ENCODE measurements at regions not wholly inside any gene's neighbourhood (a gene's known extent, or its start where the extent isn't known, plus 50 kb on each side); places are given as distances from the start of the nearest gene placed in this dataset.

DNA sequence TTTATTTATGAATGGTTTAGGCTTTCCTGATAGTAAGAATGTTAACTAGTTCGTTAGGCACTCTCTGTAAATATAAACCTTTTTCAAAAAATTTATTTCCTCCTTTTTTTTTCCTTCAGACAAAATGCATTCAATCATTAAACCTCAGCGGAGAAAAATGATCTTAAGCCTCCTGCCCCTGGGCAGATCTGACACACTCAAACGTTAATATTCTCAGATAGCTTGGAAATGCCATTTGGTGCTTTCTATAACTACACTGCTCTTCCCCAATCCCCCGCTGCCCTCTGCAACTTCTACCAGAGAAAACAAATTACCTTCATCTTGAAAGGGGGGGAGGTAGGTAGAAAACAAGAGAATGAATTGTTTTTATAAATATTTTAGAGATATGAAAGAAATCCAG lies 521.2 kb downstream of the MED13L start:
- H3K4me3 ChIP-seq (replicated peaks in 1 of 2; ENCODE audit: low read depth in 1 of 2, low read length in 2 of 2), result no peak overlapping the region
- no peak for TF ChIP-seq FOSL1 (IDR thresholded peaks at IDR 0.05; ENCODE audit: low read depth)
- no peak for TF ChIP-seq ZNF274 (IDR thresholded peaks at IDR 0.05; ENCODE audit: low read depth, low read length)
- TF ChIP-seq YY1 (IDR thresholded peaks at IDR 0.05; ENCODE audit: extremely low read depth, insufficient replicate concordance, low read depth, low read length), result no peak
- no peak for TF ChIP-seq EZH2 (IDR thresholded peaks at IDR 0.05)
- TF ChIP-seq, protein P1, sequence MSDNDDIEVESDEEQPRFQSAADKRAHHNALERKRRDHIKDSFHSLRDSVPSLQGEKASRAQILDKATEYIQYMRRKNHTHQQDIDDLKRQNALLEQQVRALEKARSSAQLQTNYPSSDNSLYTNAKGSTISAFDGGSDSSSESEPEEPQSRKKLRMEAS (IDR thresholded peaks at IDR 0.05), result no peak
- TF ChIP-seq CBX3 (IDR thresholded peaks at IDR 0.05; ENCODE audit: low read depth), result no peak
- no peak for TF ChIP-seq SRF (IDR thresholded peaks at IDR 0.05; ENCODE audit: low read depth)
- no peak for TF ChIP-seq JUND (IDR thresholded peaks at IDR 0.05)
- TF ChIP-seq, protein P2, sequence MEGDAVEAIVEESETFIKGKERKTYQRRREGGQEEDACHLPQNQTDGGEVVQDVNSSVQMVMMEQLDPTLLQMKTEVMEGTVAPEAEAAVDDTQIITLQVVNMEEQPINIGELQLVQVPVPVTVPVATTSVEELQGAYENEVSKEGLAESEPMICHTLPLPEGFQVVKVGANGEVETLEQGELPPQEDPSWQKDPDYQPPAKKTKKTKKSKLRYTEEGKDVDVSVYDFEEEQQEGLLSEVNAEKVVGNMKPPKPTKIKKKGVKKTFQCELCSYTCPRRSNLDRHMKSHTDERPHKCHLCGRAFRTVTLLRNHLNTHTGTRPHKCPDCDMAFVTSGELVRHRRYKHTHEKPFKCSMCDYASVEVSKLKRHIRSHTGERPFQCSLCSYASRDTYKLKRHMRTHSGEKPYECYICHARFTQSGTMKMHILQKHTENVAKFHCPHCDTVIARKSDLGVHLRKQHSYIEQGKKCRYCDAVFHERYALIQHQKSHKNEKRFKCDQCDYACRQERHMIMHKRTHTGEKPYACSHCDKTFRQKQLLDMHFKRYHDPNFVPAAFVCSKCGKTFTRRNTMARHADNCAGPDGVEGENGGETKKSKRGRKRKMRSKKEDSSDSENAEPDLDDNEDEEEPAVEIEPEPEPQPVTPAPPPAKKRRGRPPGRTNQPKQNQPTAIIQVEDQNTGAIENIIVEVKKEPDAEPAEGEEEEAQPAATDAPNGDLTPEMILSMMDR (IDR thresholded peaks at IDR 0.05 in 2 of 3, conservative IDR thresholded peaks at IDR 0.05 in 1 of 3; ENCODE audit: borderline replicate concordance in 1 of 3, insufficient read depth in 1 of 3, low read depth in 2 of 3, low read length in 2 of 3), result no peak
- TF ChIP-seq SIN3A (IDR thresholded peaks at IDR 0.05; ENCODE audit: low read depth), result no peak
- TF ChIP-seq SP1 (IDR thresholded peaks at IDR 0.05; ENCODE audit: low read depth), result no peak
- TF ChIP-seq EGR1 (IDR thresholded peaks at IDR 0.05; ENCODE audit: low read depth), result no peak
- no peak for TF ChIP-seq POLR2AphosphoS5 (IDR thresholded peaks at IDR 0.05; ENCODE audit: low read depth, low read length)
- no peak for TF ChIP-seq EZH2phosphoT487 (IDR thresholded peaks at IDR 0.05; ENCODE audit: borderline replicate concordance)
- TF ChIP-seq, protein P3, sequence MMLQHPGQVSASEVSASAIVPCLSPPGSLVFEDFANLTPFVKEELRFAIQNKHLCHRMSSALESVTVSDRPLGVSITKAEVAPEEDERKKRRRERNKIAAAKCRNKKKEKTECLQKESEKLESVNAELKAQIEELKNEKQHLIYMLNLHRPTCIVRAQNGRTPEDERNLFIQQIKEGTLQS (IDR thresholded peaks at IDR 0.05), result no peak
- no peak for TF ChIP-seq CEBPB (IDR thresholded peaks at IDR 0.05; ENCODE audit: low read depth)
- TF ChIP-seq RAD21 (IDR thresholded peaks at IDR 0.05; ENCODE audit: low read depth), result no peak
- TF ChIP-seq, protein P4, sequence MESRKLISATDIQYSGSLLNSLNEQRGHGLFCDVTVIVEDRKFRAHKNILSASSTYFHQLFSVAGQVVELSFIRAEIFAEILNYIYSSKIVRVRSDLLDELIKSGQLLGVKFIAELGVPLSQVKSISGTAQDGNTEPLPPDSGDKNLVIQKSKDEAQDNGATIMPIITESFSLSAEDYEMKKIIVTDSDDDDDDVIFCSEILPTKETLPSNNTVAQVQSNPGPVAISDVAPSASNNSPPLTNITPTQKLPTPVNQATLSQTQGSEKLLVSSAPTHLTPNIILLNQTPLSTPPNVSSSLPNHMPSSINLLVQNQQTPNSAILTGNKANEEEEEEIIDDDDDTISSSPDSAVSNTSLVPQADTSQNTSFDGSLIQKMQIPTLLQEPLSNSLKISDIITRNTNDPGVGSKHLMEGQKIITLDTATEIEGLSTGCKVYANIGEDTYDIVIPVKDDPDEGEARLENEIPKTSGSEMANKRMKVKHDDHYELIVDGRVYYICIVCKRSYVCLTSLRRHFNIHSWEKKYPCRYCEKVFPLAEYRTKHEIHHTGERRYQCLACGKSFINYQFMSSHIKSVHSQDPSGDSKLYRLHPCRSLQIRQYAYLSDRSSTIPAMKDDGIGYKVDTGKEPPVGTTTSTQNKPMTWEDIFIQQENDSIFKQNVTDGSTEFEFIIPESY (IDR thresholded peaks at IDR 0.05; ENCODE audit: extremely low read depth, insufficient replicate concordance, low read length), result no peak
- no peak overlapping the region for H3K27ac ChIP-seq (ENCODE audit: low read depth, low read length)
- intact Hi-C loops (cut with micrococcal nuclease), result loop anchor here (5.0 to 10.0 kb wide), 2 partner anchors 161 to 821 kb away; no protein-coding TSS in a partner anchor
- no peak for DNase-seq (ENCODE audit: low read depth, low spot score)
- POLR2A ChIA-PET, result no interaction called here
- no peaks in the 10 kb centered on the region for H3K36me3 ChIP-seq (ENCODE audit: control insufficient read depth in 1 of 2, insufficient read depth in 2 of 2, low read length in 2 of 2)
- H3K4me1 ChIP-seq (ENCODE audit: control insufficient read depth in 1 of 2, insufficient read depth in 2 of 2, low read length in 2 of 2), result no peaks in the 10 kb centered on the region
- no TSS peak for BruUV-seq (replicated peaks)
- H3K9me2 ChIP-seq (ENCODE audit: insufficient read depth), result no peaks in the 10 kb centered on the region
- H3K79me2 ChIP-seq (ENCODE audit: insufficient read depth, low read length), result no peaks in the 10 kb centered on the region
- CTCF ChIA-PET, result interaction anchor here (1.3 kb wide), 1 partner anchor 162 kb away, joined by 3 read pairs; no protein-coding TSS in a partner anchor
- no peaks in the 10 kb centered on the region for H3K9me3 ChIP-seq (ENCODE audit: control insufficient read depth in 1 of 2, insufficient read depth in 1 of 2, low read depth in 1 of 2, low read length in 2 of 2)
- H3K27me3 ChIP-seq (ENCODE audit: insufficient read depth, low read length), result peaks cover 53% of the 10 kb centered on the region
- no peak overlapping the region for H2AFZ ChIP-seq (ENCODE audit: low read depth, low read length, poor library complexity, severe bottlenecking)
- RAD21 ChIA-PET (ENCODE audit: low non-redundant PET in 1 of 2, low total read pairs in 2 of 2, uncharacterized antibody in 2 of 2, unreplicated experiment in 2 of 2), result no interaction called here
- ATAC-seq, result no peak
- no peak overlapping the region for H3K9ac ChIP-seq (ENCODE audit: low read length)
- no peaks in the 10 kb centered on the region for H4K20me1 ChIP-seq (ENCODE audit: insufficient read depth)
- no peak overlapping the region for H3K4me2 ChIP-seq (ENCODE audit: low read length)

Measured in HCT116 (cell line).